GM19455 (cell line): ENCODE measurements at regions not wholly inside any gene's neighbourhood (a gene's known extent, or its start where the extent isn't known, plus 50 kb on each side); places are given as distances from the start of the nearest gene placed in this dataset.
"Not testable (repeated sequence)": the region's sequence is repeated elsewhere in the genome, so short reads cannot be mapped to it uniquely, and the experiment has no call there.

Experiments used
- ATAC-seq: cut with Tn5 transposase; IDR thresholded peaks from one replicate; pipeline ENCODE4 v1.9.1; 2021; ENCODE audit not compliant: unreplicated experiment

DNA sequence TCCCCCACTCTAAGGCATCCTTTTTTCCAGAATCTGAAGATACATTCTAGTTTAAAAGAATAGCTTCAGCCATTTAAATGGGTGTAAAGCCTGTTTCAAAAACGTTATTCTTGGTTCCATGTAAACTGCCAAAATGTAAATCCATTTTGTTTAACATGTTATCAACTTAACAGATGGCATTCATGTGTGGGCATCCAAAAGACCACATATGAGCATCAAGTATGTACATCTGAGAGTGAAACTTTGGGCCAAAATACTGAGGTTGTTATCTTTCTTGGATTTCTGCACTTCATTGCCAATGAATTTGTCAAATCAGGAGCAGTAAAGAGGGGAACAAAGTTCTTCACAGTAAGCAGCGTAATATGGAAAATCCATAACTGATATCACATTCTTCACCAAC lies 395.4 kb downstream of the ZNF804A start:
- no peak for ATAC-seq

DNA sequence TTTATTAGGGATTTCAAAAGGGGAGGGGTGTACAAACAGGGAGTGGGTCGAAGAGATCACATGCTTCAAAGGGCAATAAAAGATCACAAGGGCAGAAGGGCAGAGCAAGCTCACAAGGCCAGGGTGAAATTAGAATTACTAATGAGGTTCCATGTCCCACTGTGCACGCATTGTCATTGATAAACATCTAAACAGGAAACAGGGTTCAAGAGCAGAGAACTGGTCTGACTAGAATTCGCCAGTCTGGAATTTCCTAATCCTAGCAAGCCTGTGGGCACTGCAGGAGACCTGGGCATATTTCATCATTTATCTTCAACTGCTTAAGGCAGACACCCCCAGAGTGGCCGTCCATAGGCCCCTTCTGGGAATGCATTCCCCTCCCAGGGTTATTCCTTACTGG lies 408.2 kb downstream of the ZNF804A start:
- no peak for ATAC-seq

DNA sequence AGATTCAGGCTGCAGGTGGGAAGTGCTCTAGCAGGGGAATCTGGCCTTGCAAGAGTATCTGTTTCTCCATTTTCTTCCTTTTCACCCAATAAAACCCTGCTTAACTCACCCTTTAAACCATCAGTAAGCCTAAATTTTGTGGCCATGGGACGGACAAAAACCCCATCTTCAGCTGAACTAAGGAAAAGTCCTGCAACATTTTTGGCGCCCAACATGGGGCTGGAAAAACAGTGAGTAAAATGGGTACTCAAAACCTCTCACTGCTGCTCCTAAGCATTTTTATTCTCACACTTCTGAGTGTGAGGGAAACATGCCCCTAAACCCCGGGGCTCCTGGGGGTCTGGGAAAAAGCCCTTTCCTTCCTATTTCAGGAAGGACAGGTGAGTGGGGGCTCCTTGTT lies 414.3 kb downstream of the ZNF804A start:
- ATAC-seq: no peak

DNA sequence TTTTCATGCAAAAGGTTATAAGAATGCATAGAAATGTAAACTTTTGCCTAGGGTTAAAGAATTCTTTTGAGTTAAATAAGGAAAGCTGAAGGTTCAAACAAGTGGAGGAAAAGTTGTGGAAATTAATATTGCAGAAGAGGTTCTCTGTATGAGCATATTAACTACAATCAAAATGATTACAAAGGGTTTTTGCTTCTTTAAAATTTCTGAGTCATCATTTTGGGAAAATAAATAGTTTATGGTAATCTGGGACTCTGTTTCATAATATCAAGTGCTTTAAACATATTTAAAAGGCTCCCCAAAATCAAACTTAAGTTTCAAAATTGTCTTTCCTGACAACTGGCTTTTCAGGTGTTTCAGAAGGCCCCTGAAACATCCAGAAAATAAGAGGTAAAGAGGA lies 415.7 kb downstream of the ZNF804A start:
- ATAC-seq: no peak

DNA sequence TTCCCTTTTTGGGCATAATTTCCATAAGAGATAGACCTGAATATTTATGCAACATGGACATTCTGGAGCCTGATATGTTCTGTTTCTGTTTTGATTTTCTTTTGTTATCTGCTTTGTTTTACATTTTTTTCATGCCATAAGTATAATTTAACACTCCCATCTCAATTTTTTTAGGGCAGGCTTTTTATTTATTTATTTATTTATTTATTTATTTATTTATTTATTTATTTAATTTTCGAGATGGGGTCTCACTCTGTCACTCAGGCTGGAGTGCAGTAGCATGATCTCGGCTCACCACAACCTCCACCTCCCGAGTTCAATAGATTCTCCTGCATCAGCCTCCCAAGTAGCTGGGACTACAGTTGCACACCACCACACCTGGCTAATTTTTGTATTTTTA lies 427.6 kb downstream of the ZNF804A start:
- ATAC-seq: not testable (repeated sequence)

DNA sequence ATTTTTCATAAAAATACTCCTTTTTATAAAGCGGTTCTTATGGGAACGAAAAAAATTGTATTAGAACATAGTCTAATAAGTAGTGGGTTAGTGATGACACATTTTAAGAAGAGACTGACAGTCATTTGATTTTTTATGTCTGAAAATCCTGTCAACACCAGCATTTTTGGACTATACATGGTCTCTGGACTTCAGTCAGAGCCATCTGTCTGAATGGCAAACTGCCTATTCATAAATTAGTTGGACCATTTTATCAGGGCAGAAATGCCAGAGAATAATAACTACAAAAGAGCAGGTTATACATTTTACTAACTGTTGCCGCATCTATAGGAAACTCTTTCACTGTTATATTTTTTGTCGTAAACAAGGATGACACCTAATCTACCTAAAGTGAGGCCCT lies 437.6 kb downstream of the ZNF804A start:
- no peak for ATAC-seq

DNA sequence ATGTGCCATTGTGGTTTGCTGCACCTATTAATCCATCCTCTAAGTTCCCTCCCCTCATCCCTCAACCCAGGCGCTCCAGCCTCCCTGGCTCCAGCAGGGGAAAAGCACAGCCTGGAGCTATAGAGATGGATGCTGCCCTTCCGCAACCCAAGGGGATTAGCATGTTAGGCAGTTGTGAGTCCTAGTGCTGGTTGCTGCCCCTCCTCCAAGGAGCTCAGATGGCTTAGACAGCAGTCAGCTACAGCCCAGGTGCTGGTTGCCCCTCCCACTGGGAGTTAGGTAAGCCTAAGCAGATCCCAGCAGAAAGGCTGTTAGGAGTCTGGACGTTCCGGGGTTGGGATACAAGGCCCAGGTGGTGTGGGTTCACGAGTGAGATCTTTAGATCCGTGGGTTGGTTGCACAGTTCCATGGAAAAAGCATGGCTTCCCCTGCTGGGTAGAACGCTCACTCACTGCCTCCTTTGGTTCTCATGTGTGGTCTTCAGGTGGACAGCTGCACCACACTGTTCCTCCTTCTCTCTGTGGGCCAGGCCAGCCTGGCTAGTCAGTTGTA lies 446.1 kb downstream of the ZNF804A start:
- no peak for ATAC-seq

DNA sequence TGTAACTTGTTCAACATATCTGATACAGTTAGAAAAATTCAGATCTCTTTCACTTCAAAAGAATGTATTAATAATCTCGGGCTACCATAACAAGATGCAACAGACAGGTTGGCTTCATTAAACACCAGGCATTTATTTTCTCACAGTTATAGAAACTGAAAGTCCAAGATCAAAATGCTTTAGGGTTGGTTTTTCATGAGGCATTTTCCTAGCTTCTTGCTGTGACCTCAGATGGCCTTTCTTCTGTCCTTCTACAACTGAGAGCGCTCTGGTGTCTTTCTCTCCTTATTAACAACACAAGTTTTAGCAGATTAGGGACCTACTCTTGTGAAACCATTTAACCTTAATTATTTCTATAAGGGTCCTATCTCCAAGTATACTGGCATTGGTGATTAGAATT lies 452.5 kb downstream of the ZNF804A start:
- ATAC-seq: no peak

DNA sequence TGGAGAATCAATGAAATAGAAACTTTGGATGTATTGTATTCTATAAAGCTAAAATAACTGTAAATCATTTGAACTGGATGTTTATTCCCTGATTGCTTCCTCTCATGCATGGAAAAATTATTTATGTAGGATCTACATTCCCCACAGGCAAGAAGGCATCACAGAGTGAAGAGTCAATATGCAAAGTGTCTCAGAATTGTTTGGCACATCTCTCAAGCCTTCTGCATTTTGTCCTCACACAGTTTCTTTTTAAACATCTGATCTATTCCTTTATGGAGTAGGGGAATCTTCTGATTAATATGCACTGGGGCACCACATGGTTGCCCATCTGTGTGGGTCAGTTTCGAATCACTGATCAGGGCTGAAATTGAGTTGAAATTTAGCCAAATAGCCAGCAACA lies 465.4 kb downstream of the ZNF804A start:
- no peak for ATAC-seq

DNA sequence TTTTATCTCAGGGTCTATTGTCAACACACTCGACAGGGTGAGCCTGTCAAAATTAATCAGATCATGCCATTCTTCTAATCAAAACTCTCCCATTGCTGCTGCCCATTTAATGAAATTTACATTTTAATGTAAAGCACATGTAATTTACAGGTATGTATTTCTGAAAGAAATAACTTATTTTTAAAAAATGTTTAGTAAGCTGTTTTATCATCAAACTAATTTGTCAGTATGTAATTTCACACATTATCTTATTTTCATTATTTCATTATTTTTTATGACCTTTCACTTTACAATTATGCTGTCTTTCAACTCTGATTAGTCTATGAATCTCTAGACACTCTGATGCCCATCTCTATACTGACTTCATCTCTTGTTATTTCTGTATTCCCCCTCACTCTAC lies 467.8 kb downstream of the ZNF804A start:
- no peak for ATAC-seq

DNA sequence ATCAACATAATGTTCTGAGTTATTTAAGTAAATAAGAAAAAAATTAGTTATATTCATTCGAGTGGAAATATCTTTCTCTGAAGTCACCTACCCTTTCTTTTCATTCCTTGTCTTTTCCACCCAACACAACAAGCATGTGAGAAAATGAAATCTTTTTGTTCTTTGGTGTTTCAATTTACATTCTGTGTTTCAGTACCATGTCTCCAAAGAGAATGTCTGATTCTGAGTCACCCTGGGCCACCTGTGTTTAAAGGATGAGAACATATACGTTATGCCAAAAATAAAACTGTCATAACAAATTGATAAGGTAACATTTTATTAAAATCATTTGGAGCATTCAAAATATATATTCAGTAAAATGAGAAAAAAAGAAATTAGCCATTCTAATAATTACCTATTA lies 470.8 kb downstream of the ZNF804A start:
- ATAC-seq: no peak

DNA sequence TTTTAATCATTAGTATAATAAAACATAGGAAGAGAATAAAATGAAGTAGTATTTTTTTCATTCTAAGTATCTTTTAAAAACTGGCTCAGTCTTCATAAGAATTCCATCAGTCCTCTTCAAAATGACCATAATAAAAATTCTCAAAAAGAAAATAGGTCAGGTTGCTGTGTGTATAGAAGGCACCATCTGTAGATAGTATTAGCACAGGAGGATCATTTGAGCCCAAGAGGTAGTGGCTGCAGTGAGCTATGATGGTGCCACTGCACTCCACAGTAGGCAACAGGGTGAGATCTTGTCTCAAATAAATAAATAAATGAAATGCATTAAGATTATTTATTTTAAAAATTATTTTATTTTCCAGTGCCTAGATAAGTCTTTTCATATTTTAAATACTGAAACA lies 475.8 kb downstream of the ZNF804A start:
- ATAC-seq: no peak

DNA sequence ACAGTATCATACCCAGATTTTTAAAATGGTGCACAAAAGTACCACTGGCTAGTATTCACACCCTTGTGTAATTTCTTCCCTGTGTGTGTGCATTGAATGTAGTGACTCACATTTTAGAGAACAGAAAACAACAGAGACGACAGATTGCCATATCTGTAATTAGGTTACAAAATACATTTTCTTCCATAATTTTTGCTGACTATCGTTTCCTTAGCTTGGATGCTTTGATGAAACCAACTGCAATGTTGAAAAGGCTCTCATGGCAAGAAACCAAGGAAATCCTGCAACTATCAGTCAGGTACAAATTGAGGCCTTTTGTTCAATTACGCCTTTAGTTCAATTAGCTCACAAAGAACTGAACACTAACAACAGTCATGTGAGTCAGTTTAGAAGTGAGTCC lies 484.4 kb downstream of the ZNF804A start:
- ATAC-seq: no peak

DNA sequence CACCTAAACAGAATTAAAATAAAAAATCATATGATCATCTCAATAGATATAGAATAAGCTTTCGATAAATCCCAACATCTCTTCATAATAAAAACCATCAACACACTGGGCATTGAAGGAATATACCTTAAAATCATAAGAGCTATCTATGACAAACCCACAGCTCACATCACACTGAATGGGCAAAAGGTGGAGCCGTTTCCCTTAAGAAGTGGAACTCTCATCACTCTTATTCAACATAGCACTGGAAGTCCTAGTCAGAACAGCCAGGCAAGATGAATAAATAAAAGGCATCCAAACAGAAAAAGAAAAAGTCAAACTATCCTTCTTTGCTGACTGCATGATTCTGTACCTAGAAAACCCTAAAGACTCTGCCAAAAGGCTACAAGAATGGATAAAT lies 510.3 kb downstream of the ZNF804A start:
- ATAC-seq: no peak

DNA sequence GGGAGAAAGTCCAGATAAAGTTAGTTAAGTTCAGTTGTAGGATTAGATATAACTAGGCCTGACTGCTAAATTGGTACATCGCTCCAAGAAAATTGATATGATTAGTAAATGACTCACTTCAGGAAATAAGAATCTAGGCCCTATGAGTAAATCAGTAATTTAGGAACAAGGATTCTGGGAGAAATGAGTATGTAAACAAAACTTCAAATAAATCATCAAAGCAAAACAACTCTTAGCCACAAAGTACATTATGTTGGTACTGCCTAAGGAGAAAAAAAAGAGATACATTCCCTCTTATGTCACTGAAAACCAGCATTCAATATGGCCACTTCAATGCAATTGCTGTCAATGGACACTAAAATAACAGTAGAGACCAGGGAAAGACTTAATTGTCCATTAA lies 529.1 kb downstream of the ZNF804A start:
- ATAC-seq: no peak

DNA sequence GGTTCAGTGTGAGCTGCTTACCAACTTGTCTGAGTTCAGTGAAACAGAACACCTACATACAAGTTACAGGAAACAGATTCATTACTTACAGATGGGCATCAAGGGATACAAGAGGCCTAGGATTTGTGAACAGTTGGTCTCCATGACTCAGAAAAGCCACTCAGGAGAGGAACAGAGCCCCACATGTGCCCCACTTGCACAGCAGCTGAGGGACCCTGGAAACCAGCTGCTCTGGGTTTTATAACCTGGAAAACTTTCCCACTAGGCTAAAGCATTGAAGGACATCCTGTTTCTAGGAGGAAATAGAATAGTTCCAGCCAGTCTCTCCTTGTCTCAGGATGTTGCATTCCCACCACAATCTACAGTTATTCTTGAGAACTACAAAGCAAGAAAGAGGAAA lies 530.0 kb downstream of the ZNF804A start:
- no peak for ATAC-seq

DNA sequence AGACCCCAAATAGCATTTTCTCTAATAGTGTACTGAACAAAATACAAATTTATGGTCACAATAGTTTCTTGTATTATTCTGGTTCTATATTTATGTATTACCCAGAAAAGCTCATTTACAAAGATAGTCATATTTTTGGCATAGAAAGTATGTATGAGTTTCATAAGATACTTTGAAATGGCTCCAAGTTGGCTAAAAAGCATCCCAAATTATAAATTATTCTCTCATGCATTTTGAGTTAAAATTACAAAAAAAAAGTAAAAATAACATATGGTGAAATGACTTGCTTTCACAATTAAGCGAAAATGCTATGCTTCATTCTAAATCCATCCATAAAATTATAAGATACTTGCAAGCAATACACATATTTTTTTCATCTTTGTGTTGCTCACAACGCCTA lies 530.7 kb downstream of the ZNF804A start:
- ATAC-seq: no peak

DNA sequence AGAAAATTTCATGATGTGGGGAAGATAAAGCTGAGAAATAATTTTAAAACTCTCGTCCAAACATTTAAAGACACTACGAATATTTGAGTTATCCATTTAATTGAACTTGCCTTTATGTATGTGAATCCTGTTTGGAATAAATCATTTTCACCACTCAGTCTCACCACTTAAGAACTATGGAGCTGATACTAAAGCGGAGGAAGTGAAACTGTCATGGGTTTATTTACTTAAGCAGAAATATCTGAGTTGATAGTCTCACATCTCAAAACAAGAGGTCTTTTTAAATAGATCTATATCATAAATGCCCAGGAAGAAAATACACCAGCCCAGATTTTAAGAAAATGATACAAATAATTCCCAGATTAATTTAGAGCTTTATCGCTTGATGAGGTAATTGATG lies 532.4 kb downstream of the ZNF804A start:
- ATAC-seq: no peak

DNA sequence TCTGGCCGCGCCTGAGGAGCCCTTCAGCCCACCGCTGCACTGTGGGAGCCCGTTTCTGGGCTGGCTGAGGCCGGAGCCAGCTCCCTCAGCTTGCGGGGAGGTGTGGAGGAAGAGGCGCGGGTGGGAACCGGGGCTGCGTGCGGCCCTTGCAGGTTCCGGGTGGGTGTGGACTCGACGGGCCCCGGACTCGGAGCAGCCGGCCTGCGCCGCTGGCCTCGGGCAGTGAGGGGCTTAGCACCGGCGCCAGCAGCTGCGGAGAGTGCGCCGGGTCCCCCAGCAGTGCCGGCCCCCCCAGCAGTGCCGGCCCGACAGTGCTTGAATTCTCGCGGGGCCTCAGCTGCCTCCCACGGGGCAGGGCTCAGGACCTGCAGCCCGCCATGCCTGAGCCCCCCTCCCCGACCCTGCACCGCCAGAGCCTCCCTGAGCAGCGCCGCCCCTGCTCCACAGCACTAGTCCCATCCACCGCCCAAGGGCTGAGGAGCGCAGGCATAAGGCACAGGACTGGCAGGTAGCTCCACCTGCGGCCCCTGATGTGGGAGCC lies 534.2 kb downstream of the ZNF804A start:
- no peak for ATAC-seq

DNA sequence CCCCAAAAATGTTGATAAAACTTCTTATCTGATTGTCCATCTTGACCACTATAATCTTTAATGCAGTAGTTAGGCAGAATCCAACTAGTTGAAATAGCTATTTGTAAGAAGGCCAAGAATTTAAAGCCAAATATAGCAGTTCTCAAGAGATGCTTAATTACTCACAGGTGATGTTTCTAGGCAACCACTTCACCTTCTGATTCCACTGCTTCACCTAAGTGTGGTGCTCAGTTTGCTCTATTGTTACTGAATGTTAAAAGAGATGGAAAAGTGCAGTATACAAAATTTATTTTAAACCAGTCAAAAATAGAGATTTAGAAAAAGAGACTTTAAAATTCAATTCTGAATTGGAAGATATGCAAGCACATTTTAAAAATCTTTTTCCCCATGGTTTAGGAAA lies 539.4 kb downstream of the ZNF804A start:
- no peak for ATAC-seq

DNA sequence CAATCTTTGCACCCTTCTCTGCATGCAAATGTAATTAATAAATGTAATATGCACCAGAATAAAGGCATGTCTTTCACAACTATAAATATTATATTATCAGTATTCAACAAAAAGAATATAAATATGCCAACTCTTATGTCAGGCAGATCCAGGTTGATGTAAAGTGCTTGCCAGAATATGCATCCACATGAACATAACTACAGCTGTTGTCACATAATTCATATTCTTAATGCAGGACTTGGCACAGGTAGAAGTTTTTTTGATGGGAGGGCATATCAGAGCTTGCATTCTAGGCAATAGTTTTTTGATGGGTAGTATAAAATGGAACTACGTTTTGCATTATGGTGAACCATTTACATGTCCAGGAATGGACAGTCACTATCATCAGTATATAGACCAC lies 544.3 kb downstream of the ZNF804A start:
- ATAC-seq: no peak

DNA sequence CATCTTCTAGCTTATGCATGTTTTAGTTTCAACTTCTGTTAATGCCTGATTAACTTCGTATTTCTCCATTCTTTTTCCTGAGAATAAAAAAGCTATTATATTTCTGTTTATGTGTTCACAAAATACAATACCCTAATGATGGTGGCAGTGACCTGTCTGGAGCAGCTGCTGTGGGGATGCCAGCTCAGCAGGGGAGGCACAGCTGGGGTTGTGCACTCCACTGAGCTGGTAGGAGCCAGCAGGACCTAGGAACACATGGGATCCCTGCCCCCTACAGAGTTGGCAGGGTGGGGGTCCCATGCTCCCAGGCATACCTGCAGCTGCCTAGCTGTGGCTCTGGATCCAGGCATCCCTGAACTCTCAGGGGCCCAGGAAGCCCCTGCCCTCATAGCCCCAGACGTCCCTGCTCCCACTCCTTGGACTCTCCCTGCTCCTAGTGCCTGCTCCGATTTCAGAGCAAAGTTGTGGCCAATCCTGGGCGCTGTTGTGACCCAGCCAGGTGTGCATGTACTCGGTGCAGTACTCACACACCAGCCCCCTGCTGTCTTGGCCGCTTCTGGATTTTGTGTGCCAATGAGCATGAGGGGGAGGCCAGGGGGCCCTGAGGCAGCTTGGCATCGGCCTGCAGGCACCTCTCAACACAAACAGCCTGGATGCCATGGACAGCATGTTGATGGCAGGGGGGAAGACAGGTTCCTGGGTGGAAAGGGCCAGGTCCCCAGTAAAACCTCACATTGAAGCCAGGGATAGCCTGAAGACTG lies 546.0 kb downstream of the ZNF804A start:
- ATAC-seq: no peak
